Activated CD4-positive, alpha-beta T cell treated with anti-CD3 and anti-CD28 coated beads, Interleukin-2, amount 50 U/mL, for 24 hours (primary cell): ENCODE measurements at regions not wholly inside any gene's neighbourhood (a gene's known extent, or its start where the extent isn't known, plus 50 kb on each side); places are given as distances from the start of the nearest gene placed in this dataset.
"Not testable (repeated sequence)": the region's sequence is repeated elsewhere in the genome, so short reads cannot be mapped to it uniquely, and the experiment has no call there.

ENCODE experiments used
- DNase-seq, 2 donors: peaks; one replicate each; pipeline ENCODE4 v3.0.0-alpha.2; 2020; ENCODE audit warnings: low read depth in 1 of 2, low spot score in 1 of 2

GRCh38 chr3:177827511-177828207 lies 630.4 kb upstream of the TBL1XR1 start:
- no peak for DNase-seq

- DNase-seq, result no peak
These were observed 630.9 kb upstream of the TBL1XR1 start for GRCh38 chr3:177828208-177828565.

GRCh38 chr3:177830411-177830849 lies 633.1 kb upstream of the TBL1XR1 start:
- no peak for DNase-seq

- no peak for DNase-seq
These were observed 634.1 kb upstream of the TBL1XR1 start for GRCh38 chr3:177831361-177831760.

- DNase-seq, result no peak
These were observed 635.6 kb upstream of the TBL1XR1 start for GRCh38 chr3:177832880-177833279.

- DNase-seq, result no peak
These were observed 636.0 kb upstream of the TBL1XR1 start for GRCh38 chr3:177833332-177833731.

- DNase-seq, result no peak
These were observed 637.7 kb upstream of the TBL1XR1 start for GRCh38 chr3:177835008-177835407.

- no peak for DNase-seq
These were observed 638.6 kb upstream of the TBL1XR1 start for GRCh38 chr3:177835917-177836316.

- no peak for DNase-seq
These were observed 639.4 kb upstream of the TBL1XR1 start for GRCh38 chr3:177836671-177837070.

- DNase-seq, result no peak
These were observed 640.8 kb upstream of the TBL1XR1 start for GRCh38 chr3:177837951-177838655.

- no peak for DNase-seq
These were observed 641.6 kb upstream of the TBL1XR1 start for GRCh38 chr3:177838766-177839350.

GRCh38 chr3:177842302-177842701 lies 645.0 kb upstream of the TBL1XR1 start:
- no peak for DNase-seq

- no peak for DNase-seq
These were observed 645.8 kb upstream of the TBL1XR1 start for GRCh38 chr3:177842743-177843734.

- DNase-seq, result no peak
These were observed 654.9 kb upstream of the TBL1XR1 start for GRCh38 chr3:177852001-177852807.

- DNase-seq, result no peak
These were observed 657.7 kb upstream of the TBL1XR1 start for GRCh38 chr3:177855021-177855420.

GRCh38 chr3:177860184-177860583 lies 662.9 kb upstream of the TBL1XR1 start:
- no peak for DNase-seq

GRCh38 chr3:177862962-177863491 lies 665.7 kb upstream of the TBL1XR1 start:
- DNase-seq, result no peak

GRCh38 chr3:177871267-177871666 lies 665.0 kb upstream of the KCNMB2 start:
- not testable (repeated sequence) for DNase-seq

- DNase-seq, result no peak
These were observed 658.0 kb upstream of the KCNMB2 start for GRCh38 chr3:177878192-177878591.

GRCh38 chr3:177878957-177879356 lies 657.3 kb upstream of the KCNMB2 start:
- DNase-seq, result no peak
